Upper lobe of left lung (tissue), 6 donors: ENCODE measurements at regions not wholly inside any gene's neighbourhood (a gene's known extent, or its start where the extent isn't known, plus 50 kb on each side); places are given as distances from the start of the nearest gene placed in this dataset.

ENCODE experiments used
- ATAC-seq, 2 donors: fragments of 200-7000 bp; cut with Tn5 transposase; one replicate each; pipeline ENCODE4 v1.9.1; 2022; ENCODE audit warnings: mild to moderate bottlenecking in 2 of 2, moderate library complexity in 2 of 2; ENCODE audit not compliant: low FRiP score in 2 of 2
- DNase-seq, 2 donors: peaks; one replicate each; pipeline ENCODE4 v3.0.0-alpha.2; 2019 to 2020
- H3K27ac ChIP-seq, 4 donors: fragments of 200-600 bp; sonication (generic); one replicate each; pipeline ENCODE4 v1.5.1; 2016 to 2019
- H3K27me3 ChIP-seq, 4 donors: fragments of 200-600 bp; sonication (generic); one replicate each; pipeline ENCODE4 v1.5.1; 2017 to 2019
- H3K36me3 ChIP-seq, 4 donors: fragments of 200-600 bp; sonication (generic); one replicate each; pipeline ENCODE4 v1.5.1; 2016 to 2019
- H3K4me1 ChIP-seq, 4 donors: fragments of 200-600 bp; sonication (generic); one replicate each; pipeline ENCODE4 v1.5.1; 2018 to 2019
- H3K4me3 ChIP-seq, 4 donors: fragments of 200-600 bp; sonication (generic); one replicate each; pipeline ENCODE4 v1.5.1; 2017 to 2019; ENCODE audit warnings: mild to moderate bottlenecking in 2 of 4, moderate library complexity in 1 of 4
- H3K9me3 ChIP-seq, 4 donors: fragments of 200-600 bp; sonication (generic); one replicate each; pipeline ENCODE4 v1.5.1; 2018 to 2019
- EP300 ChIP-seq, 4 donors: sonication (generic); formaldehyde crosslinking; IDR thresholded peaks; one replicate each; pipeline ENCODE4 v1.5.1; 2017; ENCODE audit warnings: antibody characterized with exemption in 4 of 4, control low read depth in 2 of 4
- POLR2A ChIP-seq, 4 donors: fragments of 450-650 bp; IDR thresholded peaks; one replicate each; pipeline ENCODE4 v1.5.1; 2016 to 2017; ENCODE audit warnings: antibody characterized with exemption in 4 of 4, mild to moderate bottlenecking in 2 of 4
- POLR2AphosphoS5 ChIP-seq, 2 donors: sonication (generic); formaldehyde crosslinking; IDR thresholded peaks; one replicate each; pipeline ENCODE4 v1.5.1; 2017; ENCODE audit warnings: antibody characterized with exemption in 2 of 2
- WGBS, 2 donors: methylation state at CpG; one replicate each; pipeline ENCODE4 v1.1.5; 2017 to 2018; 5-methylcytosine and 5-hydroxymethylcytosine counted together
- TF ChIP-seq, protein P1 (sequence below), 6 experiments: fragments of 450-650 bp in 4 of 6; fragments of 200-600 bp in 2 of 6; sonication (generic) in 2 of 6; IDR thresholded peaks; one replicate each; pipeline ENCODE4 v1.5.1; 2016 to 2019; ENCODE audit warnings: antibody characterized with exemption in 6 of 6
- donor health status: DM: no; HTN: no; CAD: no; lungs with moderate emphysema.
- donor health status: DM: no; HTN: yes; CAD: no; lungs with severe emphysema.

GRCh38 chr11:42536611-42537360 is 775.0 kb upstream of the API5 start:
- no peaks in the 10 kb centered on the region for H3K36me3 ChIP-seq
- H3K4me1 ChIP-seq = no peaks in the 10 kb centered on the region
- no peak for TF ChIP-seq POLR2AphosphoS5 (IDR thresholded peaks at IDR 0.05)
- no peak for TF ChIP-seq EP300 (IDR thresholded peaks at IDR 0.05)
- no peak for TF ChIP-seq POLR2A (IDR thresholded peaks at IDR 0.05)
- TF ChIP-seq, protein P1, sequence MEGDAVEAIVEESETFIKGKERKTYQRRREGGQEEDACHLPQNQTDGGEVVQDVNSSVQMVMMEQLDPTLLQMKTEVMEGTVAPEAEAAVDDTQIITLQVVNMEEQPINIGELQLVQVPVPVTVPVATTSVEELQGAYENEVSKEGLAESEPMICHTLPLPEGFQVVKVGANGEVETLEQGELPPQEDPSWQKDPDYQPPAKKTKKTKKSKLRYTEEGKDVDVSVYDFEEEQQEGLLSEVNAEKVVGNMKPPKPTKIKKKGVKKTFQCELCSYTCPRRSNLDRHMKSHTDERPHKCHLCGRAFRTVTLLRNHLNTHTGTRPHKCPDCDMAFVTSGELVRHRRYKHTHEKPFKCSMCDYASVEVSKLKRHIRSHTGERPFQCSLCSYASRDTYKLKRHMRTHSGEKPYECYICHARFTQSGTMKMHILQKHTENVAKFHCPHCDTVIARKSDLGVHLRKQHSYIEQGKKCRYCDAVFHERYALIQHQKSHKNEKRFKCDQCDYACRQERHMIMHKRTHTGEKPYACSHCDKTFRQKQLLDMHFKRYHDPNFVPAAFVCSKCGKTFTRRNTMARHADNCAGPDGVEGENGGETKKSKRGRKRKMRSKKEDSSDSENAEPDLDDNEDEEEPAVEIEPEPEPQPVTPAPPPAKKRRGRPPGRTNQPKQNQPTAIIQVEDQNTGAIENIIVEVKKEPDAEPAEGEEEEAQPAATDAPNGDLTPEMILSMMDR (IDR thresholded peaks at IDR 0.05) = no peak
- H3K9me3 ChIP-seq = no peaks in the 10 kb centered on the region
- DNase-seq (no peak), ATAC-seq (no peak)
- no peak overlapping the region for H3K4me3 ChIP-seq
- no peak overlapping the region for H3K27ac ChIP-seq
- H3K27me3 ChIP-seq = no peaks in the 10 kb centered on the region
- WGBS, 2 donors = 74 to 77% methylated on average over 5 of the region's 5 CpGs

DNA sequence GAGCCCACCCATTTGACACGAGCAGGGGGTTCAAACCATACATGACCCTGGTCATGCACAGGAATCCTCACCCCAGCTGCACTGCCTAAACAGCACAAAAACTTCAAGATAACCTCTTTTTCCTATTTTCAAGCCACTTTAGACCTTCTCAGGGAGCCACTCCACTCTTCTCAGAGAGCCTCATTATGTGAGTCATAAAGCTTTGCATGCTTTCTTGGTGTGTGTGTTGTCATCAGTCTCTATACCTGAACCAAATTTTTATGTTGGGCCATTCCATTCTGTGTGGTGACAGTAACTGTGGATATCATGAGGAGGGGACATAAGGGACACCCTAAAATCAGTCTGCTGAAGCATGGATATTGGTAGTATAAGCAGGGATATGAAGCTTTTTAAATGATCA is 769.5 kb upstream of the API5 start:
- TF ChIP-seq EP300 (IDR thresholded peaks at IDR 0.05) (no peak), POLR2AphosphoS5 (IDR thresholded peaks at IDR 0.05) (no peak), POLR2A (IDR thresholded peaks at IDR 0.05) (no peak)
- TF ChIP-seq, protein P1 (IDR thresholded peaks at IDR 0.05) = no peak
- DNase-seq = no peak

DNA sequence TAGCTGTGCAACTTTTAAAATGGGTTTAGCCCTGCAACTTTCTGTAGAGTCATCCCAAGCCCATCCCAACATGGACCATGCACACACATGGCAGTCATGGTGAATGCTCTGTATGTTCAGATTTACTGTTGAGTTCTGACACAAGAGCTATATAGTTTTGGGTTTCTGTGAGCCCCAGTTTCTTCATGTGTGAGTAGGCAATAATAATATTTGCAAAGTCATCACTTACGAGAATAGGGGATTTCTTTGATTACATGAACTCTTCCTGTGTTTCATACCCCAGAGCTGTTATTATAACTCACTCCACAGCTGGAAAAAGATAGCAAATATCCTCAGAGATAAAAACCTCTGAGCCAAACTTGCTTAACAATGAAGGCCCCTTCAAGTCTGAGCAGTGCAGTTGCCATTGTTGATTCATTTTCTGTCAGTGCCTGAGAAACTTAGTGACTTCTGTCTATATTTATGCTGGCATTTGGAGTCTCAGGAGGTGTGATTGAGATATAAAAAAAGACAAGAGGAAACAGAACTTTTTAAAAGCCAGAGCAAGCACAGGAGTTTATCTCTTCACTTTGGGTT is 767.9 kb upstream of the API5 start:
- TF ChIP-seq, protein P1 (IDR thresholded peaks at IDR 0.05) = no peak
- TF ChIP-seq EP300 (IDR thresholded peaks at IDR 0.05) = no peak
- WGBS, 2 donors = 14 to 19% methylated on average over 1 of the region's 1 CpG
- ATAC-seq = no peak
- no peaks in the 10 kb centered on the region for H3K9me3 ChIP-seq
- H3K27ac ChIP-seq = no peak overlapping the region
- no peaks in the 10 kb centered on the region for H3K27me3 ChIP-seq
- H3K4me1 ChIP-seq = no peaks in the 10 kb centered on the region
- H3K36me3 ChIP-seq = no peaks in the 10 kb centered on the region
- H3K4me3 ChIP-seq = no peak overlapping the region
- no peak for DNase-seq

More for the DNA sequence above, 769.5 kb upstream of the API5 start:
- ATAC-seq = no peak
- Histone ChIP-seq H3K4me3 (no peak overlapping the region), H3K27me3 (no peaks in the 10 kb centered on the region), H3K36me3 (no peaks in the 10 kb centered on the region), H3K4me1 (no peaks in the 10 kb centered on the region), H3K27ac (no peak overlapping the region), H3K9me3 (no peaks in the 10 kb centered on the region)
- 70 to 100% methylated on average over 1 of the region's 1 CpG for WGBS, 2 donors

- H3K36me3 ChIP-seq = no peaks in the 10 kb centered on the region
- H3K4me3 ChIP-seq = no peak overlapping the region
- WGBS, 2 donors = 59 to 69% methylated on average over 5 of the region's 5 CpGs
- H3K9me3 ChIP-seq = no peaks in the 10 kb centered on the region
- no peaks in the 10 kb centered on the region for H3K27me3 ChIP-seq
- TF ChIP-seq, protein P1 (IDR thresholded peaks at IDR 0.05) = no peak
- no peak for TF ChIP-seq POLR2A (IDR thresholded peaks at IDR 0.05)
- no peak for TF ChIP-seq POLR2AphosphoS5 (IDR thresholded peaks at IDR 0.05)
- no peak for TF ChIP-seq EP300 (IDR thresholded peaks at IDR 0.05)
- no peaks in the 10 kb centered on the region for H3K4me1 ChIP-seq
- no peak for DNase-seq
- H3K27ac ChIP-seq = no peak overlapping the region
- ATAC-seq = no peak
These were observed 767.1 kb upstream of the API5 start for GRCh38 chr11:42544726-42545125.

- no peak for ATAC-seq
- Histone ChIP-seq H3K4me3 (no peak overlapping the region), H3K36me3 (no peaks in the 10 kb centered on the region), H3K27me3 (no peaks in the 10 kb centered on the region), H3K9me3 (no peaks in the 10 kb centered on the region), H3K27ac (no peak overlapping the region), H3K4me1 (no peaks in the 10 kb centered on the region)
- TF ChIP-seq EP300 (IDR thresholded peaks at IDR 0.05) = no peak
- TF ChIP-seq, protein P1 (IDR thresholded peaks at IDR 0.05) = no peak
- no peak for TF ChIP-seq POLR2A (IDR thresholded peaks at IDR 0.05)
- no peak for TF ChIP-seq POLR2AphosphoS5 (IDR thresholded peaks at IDR 0.05)
- no peak for DNase-seq
- 76 to 81% methylated on average over 3 of the region's 3 CpGs for WGBS, 2 donors
These were observed 765.8 kb upstream of the API5 start for GRCh38 chr11:42545954-42546353.
